Inferior parietal cortex (tissue), 1 donor: ENCODE measurements at regions not wholly inside any gene's neighbourhood (a gene's known extent, or its start where the extent isn't known, plus 50 kb on each side); places are given as distances from the start of the nearest gene placed in this dataset.
"Not testable (repeated sequence)": the region's sequence is repeated elsewhere in the genome, so short reads cannot be mapped to it uniquely, and the experiment has no call there.

Experiments
- DNase-seq: peaks from one replicate; pipeline ENCODE4 v3.0.0-alpha.2; 2016; ENCODE audit errors: extremely low spot score

DNA sequence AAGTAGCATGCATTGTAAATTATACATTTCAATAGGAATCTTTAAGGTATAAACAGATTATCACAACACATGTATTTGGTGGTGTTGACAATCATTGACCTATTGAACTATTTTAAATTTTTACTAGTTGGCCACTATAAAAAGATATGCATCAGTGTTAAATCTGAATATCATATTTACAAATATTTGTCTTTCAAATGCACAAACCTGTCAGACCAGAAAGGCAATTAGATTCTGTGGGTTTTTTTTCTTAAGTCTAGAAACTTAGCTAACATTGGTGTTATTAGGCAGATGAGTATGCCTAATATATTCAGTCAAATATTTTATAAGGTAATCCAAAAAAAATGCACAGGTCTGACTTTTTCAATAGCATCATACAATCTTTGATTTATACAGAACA lies 241.4 kb upstream of the DGKB start:
- no peak for DNase-seq

DNA sequence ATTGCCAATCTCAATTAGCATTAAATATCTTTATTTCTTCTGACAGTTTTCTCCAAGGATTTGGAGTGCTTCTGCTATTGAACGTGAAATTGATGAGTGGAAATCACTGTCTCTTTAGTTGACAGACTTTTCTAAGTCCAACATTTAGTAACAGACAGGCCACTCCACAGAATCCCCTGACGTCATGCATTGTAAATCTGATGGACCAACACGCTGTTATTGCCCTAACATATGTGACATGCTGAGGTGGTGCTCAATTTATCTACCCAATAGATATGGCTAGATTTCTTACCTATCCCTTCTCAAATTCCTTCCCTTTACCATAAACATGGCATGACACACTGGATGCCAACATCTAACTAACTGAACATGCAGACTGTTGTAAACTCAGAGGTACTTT lies 240.6 kb upstream of the DGKB start:
- DNase-seq = no peak

DNA sequence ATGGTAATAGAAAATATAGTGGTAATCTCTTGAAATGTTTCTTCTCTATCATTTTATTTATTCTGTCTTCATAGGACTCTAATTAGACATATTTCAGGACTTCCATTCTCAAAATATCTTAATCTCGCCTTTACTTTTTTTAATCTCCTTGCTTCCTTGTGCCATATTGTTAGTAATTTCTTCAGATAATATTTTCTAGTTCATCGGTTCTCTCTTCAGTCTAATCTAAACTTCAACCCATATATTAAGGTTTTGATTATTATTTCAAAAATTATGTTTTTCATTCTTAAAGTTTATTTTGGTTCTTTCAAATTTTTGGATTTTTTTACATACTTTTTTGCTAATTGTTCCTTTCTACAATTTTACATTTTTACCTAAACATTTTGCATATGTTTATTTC lies 237.9 kb upstream of the DGKB start:
- no peak for DNase-seq

DNA sequence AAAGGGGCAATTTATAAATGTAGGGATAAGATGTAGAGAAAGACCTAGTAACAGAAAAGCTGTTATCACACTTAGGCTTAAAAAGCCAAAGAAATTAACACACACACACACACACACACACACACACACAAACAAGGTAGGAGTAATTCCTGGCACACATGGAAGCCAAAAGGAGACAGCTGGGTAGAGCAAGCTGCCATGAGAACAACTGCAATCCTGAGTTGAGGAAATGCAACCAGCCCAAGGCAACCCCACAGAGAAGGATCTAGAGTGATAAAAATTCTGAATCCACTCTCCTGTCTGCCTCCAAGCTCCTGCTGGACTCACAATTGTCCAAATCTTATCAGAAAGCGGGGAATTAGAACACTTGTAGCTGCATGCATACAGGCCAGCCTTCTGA lies 229.1 kb upstream of the DGKB start:
- no peak for DNase-seq

DNA sequence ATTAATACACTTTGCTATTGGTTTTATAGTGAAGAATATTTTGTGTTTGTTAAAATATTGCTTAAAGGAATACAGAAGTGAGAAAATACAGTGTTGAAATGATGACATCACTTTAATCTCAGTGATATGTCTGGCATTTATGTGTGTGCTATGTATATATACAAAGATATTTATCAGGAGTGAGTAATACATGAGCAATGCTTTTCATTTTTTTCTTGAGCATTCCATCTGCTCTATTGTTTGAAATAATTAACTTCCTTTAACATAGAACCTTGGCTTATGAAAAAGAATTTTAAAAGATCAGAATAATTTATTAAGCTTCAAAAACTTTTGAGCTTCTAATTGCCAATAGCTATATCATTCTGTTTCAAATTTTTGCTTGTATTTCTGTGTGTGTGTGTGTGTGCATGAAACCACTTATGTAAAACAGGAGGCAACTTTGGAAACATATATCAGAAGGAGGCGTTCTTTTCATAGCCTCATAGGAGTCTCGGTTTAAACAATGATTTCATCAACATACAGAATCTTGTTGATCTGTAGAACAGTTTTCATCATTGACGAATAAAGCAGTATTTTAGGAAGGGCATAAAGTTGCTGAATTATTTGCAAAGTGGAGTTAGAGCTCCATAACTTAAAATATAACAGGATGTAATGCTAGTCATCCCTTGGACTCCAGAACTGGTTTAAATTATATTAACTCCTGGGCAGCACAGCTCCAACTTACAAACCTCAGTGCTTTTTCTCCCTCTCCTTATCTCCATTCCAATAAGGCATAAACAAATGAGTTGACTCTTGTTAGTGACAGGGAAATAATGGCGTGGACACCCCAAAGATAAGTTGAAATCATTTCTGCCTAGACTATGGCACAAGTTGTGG lies 228.4 kb upstream of the DGKB start:
- no peak for DNase-seq

DNA sequence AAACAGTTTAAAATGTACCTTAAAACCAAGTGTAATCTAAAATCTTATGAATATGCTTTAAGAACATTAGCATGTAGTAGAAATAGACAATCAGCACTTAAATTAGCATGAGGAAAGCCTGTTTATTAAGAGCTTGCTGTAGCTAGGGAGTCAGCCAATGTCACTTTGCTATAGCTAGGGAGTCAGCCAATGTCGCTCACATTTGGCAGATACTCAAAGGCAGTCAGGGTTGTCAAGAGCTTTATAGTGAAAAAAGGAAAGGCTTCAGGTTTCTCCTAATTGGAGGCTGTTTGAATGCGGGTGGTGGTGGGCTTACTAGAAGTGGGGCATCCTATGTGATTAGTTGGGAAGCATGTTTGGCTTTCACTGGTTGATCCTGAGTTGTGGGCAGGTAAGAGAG lies 226.2 kb upstream of the DGKB start:
- DNase-seq = no peak

DNA sequence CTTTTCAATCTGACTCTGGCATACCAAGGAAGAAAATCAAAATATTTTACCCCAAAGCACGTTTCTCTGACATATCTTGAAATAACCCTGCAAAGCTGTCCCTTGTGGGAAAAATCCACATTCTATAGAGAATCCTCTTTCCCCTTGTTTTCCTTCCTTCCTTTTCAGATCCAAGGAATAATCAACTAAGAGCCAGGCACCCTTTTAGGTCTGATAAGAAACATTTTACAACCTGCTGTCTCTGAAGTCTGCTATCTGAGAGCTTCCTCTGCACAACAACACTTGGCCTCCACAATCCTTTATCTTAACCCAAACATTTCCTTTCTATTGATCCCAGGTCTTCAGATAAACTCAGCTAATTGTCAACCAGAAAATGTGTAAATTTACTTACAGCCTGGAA lies 224.1 kb upstream of the DGKB start:
- DNase-seq = not testable (repeated sequence)

DNA sequence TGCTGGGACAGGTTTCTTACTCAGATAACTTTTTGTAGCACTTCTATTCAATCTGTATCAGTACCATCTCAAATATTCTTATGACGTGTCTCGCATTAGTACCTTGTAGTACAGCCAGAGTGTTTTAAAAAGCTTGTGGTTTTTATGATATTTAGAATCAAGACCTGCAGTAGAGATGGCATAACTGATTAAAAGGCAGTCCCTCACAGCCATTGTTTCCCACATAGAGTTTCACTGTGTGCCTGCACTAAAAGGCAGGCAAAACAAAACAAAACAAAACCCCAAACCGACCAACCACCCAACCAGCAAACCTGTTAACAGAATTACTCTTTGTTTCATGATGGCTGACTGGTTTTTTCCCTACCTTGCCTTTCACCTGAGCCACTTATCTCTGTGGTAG lies 221.3 kb upstream of the DGKB start:
- no peak for DNase-seq

DNA sequence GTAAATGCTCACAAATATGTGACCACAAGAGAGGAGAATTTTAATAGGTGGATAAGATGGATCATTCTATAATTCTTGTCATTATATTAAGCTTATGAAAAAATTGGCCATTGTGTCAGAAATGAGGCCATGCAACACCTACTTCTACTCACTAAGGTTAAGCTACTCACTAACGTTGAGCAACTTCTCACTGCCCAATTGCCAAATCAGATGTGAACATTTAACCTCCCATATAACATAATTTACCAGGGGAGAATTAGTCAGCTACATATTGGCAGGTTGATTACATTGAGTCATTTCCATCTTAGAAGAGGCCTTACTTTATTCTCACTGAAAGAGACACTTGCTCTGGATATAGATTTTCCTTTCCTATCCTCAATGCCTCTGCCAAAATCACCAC lies 211.2 kb upstream of the DGKB start:
- no peak for DNase-seq

DNA sequence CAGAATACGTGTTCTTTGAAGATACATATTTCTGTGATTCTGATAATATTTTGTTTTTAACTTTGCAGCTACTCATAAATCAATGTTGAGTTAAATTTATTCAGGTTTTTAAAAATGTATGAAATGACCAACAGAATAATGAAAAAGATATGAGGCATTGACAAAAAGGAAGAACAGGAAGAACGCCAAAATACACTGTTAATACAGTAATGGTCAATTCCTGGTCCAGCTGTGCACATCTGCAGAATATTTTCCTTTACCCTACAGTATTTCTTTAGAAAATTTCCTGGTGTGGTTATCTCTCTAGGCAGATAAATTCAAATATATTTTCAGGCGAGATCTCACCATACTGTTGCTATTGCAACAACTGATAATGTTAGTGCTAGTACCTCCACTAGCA lies 203.2 kb upstream of the DGKB start:
- no peak for DNase-seq

DNA sequence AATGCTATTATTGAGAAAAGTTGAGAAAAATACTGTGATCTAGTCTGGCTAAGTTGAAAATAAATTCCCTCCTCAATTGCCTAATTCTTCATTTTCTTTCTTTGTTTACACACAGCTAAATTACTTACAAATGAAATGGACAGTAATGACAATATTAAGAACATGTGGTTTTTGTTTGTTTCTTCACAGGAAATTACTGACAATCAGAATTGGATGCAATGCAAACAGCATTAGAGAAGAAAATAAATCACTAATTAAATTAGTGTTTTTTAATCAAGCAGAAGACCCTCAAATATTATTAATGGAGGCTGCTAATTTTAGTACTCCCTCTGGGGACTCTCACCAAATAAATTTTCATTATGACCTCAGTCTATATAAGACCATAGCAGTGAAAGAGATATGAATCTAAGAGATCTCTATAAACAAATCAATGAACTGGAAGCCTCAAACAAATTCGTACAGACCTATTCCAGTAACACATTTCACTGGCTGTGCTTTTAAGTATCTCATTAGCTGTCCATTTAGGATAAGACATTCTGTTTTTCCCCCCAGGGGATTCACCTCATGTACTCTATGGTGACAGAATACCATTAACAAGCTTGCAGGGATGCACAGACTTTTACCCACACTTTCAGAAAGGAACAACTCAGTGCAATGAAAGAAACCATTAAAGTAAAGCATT lies 202.0 kb upstream of the DGKB start:
- no peak for DNase-seq

DNA sequence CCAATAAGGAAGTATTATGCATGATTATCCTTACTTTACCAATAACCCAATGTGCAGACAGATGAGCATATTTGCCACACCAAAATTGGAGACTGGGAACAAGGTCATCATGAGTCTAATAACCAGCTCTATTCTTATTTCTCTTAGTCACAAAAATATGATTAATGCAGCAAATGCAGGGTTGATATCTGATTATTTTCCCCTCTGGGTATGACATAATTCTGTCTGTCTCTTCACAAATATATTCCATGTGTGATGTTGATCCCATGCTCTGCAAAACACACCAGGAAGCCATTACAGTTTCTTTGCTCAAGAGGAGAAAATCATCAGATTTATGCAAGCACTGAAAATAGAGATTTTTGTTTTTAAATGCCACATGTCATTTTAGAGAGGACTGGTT lies 196.5 kb upstream of the DGKB start:
- DNase-seq = no peak

DNA sequence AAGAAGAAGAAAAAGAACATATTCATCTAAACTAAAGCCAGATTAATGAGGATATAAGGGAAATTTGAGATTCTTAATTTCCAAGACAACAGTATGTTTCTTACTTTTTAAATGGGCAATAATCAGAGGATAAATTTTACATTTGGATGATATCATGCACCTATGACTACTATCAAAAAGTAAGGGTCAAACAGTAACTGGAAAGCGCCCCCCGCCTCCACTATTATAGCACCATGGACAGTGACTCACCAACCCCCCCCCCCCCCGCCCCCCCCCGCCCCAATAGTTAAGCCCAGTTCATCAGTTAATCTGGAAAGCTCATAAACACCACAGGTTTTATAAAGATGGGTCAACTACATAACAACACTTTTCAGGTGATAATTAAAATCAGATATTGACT lies 194.3 kb upstream of the DGKB start:
- no peak for DNase-seq

DNA sequence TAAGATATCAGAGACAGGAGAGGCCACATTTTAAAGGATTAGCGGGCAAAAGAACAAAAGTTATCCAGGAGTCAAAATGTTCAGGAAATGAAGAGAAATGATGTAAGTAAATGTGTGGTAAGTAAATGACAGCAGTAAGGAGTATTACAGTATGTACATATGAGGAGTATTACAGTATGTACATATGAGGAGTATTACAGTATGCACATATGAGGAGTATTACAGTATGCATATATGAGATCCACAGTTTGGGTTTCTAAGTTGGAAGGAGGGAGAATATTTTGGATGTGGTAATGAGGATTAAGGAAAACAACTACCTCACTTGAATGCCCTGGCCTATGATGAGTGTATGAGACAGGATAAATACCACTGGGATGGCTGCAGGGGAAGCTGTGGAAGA lies 192.4 kb upstream of the DGKB start:
- DNase-seq = no peak

DNA sequence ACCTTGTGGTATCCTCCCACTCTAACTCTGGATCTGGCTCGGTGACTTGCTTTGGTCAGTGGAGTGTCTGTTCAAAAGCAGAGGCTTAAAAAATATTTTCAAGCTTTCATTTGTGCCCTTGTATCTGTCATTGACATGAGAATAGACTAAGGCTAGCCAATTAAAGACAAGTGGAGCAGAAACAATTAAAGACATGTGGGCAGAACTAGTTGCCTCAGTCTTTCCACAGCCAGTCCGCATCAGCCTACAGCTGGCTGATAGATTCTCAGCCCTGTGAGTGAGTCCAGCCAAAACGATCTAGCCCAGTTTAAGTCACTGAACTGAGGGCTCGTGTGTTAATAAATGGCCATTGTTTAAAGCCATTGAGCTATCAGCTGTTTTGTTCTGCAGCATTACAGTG lies 185.2 kb upstream of the DGKB start:
- DNase-seq = no peak

DNA sequence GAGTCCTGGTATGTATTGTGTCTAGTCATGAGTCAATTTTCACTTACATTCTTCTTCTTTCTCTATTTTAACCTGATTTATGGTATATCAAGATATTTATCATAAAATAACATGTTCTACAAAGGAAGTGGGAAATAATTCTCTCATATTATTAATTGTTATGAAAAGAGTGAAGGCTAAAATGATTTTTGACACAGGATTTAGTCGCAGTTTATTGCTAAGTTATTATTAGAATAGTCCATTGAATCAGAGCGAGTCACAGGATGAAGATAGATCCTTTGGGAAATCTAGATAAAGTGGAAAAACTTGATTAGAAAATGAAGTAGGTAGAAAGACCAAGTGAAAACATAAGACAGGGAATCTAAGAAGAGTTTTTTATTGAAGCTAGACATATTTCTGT lies 184.3 kb upstream of the DGKB start:
- DNase-seq = no peak

DNA sequence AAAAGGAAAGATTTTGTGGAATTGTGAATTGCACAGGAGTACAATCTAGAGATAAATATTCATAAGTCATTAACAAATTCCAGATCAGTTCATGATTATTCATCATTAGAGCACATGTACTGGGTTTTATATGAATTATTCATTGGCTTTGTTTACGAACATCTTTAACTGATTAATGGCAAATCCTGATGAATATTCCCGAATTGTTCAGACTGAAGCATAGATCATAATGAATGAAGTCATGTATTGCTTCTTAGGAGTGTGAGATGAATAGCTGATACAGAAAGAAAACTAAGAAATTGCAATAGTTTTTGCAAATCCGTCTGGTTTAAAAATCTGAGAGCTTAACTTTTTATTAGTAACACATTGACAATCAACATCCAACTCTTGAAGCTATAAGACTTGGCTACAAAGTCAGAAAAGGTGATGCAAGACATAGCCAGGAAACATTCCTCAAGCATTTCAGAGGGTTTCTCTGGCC lies 183.6 kb upstream of the DGKB start:
- DNase-seq = no peak

DNA sequence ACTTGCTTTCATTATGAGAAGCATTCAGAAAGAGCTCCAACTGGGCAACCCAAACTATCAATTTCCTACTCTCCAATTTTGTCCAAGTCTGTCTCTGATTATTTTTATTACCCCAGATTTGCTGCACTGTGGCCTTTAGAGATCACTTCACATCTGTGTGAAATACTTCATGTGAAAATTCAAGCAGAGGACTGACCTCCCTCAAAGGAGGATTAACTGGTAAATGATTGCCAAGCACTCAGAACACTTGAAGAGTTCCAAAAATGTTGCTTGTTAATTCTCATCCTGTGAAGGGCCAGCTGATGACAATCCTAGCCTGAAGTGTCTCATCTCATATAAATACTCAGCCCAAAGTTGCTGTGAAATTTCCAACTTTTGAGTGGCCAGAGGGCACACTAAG lies 182.8 kb upstream of the DGKB start:
- DNase-seq = no peak

DNA sequence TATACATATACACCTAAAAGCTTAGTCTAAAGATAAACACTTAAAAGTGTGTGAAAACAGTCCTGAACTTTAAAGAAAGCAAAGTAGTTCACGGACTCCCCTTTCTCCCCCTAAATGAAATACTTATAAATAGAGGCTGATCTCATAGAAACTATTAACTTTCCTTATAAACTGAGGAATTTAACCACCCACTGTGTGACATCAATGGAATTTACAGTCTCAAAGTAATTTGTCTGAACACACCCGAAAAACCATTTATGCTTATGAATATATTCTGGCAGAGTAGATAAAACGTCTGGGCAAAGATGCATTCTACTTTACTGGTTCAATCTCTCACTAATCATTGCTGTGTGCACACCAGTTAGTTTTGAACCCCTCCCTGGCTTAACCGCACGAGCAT lies 181.8 kb upstream of the DGKB start:
- DNase-seq = no peak

DNA sequence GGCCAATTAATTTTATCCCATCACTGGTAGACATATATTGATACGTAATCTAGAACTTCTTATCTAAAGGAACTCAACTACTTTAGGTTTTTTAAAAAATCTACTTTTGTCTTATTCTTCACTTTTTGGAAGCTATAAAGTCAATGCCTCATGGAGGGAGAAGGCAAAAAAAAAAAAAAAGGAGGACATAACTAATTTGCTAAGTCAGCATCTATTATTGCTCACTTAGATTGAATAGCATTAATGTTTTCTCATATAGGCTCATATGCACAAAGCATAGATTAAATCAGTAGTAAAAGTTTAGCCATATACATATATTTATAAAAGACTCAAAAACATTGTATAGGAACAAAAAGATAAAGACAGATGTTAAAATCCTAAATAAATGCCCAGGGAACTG lies 179.3 kb upstream of the DGKB start:
- DNase-seq = no peak

DNA sequence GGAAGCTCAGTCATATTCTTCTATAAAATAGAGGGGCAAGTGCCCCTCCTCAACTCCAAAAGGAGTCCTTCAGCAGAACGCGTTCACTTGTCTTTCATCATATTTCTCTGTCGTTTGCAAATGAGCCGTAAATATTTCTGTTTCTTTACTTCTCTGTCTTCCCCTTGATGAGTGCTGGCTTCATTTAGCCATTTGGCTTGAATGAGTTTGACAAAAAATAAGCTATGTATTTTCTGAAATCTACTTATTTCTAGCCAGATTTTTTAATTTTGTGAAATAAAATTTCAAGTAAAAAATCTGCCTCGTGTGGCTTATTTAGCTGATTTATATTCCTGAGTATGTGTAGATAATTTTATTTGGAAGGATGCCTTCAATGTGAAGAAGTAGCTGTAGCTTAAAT lies 170.8 kb upstream of the DGKB start:
- no peak for DNase-seq

DNA sequence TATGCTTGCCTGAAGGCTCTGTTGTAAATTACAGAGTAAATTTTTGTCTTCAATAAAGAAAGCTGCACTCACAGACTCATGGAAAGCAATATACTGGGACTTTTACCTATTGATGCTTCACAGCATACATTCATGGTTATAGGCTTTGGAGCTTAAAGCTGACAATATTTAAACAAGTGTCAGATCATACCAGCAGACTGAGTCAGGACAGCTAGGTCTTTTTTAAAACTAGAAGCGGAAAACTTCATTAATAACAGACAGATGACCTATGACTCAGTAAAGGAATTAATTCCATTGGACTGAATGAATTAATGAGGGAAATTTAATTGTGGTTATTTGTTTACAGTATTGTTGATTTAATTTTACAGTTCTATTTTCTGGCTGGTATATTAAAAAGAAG lies 165.8 kb upstream of the DGKB start:
- DNase-seq = no peak

DNA sequence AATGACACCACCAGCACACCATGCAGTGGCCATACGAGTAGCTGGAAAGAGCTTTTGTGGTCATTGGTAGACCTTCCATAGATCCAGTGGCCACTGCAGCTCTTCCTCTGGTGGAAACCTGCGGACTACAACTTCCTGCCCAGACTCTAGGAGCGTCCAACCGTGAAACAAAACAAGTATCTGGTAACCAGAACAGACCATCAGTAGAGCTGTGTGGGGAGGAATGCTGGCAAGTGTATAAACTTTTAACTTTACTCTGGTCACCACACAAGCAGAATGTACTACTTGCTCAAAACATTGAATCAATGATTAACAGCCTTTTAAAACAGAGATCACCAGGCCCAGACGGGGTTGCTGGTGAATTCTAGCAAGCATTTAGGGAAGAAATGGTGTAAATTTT lies 154.7 kb upstream of the DGKB start:
- no peak for DNase-seq
